Posterior vena cava (tissue), 2 donors: ENCODE measurements at regions not wholly inside any gene's neighbourhood (a gene's known extent, or its start where the extent isn't known, plus 50 kb on each side); places are given as distances from the start of the nearest gene placed in this dataset.
"Not testable (repeated sequence)": the region's sequence is repeated elsewhere in the genome, so short reads cannot be mapped to it uniquely, and the experiment has no call there.

Experiments used
- DNase-seq: peaks from one replicate; pipeline ENCODE4 v3.0.0-alpha.2; 2020; ENCODE audit warnings: low spot score
- intact Hi-C, 2 donors: fragments of 100-400 bp; cut with DNase I; formaldehyde crosslinking; loops; one replicate each; pipeline versions ENCODE4 v1.14.1 to v1.14.2; 2022 to 2023
- donor health status: DM: yes; HTN: yes; CAD: no.
- donor health status: DM: yes; HTN: yes; CAD: no.

DNA sequence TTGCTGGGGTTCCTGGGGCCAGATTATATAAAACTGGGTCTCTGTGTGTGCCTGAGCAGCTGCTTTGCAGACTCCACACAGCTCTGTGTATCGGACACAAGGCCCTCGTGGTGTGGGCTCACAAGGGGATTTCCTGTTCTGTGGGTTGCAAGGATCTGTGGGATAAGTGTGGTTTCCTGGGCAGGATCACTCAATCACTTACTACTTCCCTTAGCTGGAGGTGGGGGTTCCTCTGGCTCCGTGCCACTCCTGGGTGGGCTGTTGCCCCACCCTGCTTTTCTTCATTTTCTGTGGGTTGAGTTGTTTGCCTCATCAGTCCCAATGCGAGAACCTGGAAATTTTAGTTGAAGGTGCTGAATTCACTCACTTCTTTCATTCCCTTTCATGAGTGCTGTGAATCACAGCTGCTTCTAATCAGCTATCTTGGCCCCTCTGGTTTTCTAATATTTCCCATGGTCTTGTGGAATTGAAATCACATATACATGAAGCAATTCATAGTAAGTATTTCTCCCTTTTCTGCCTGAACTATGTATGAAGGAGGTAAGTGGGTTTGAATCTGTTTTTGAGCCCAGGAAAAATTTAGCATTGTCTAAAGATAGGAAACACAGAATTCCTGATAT is 196.3 kb downstream of the DCDC2C start:
- intact Hi-C loops = no loop called here
- DNase-seq = no peak

DNA sequence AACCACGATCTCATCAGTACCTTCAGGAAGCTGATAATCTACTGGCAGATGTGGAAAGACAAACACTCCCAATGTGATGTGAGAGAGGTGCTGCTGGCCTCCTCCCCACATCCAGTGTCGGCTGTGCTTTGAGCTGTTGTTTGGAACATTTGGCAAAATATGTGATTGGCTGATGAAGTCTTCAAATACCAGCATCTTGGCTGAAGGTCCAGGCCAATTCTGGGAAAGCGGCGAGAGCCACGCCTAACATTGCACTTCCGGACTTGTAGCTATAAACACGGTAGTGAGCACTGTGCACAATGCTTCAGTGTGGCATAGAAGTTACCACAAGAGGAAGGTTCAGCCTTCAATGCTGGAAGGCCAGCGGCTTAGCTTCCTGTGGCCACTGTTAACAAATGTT is 198.8 kb downstream of the DCDC2C start:
- intact Hi-C loops = no loop called here
- DNase-seq = no peak

DNA sequence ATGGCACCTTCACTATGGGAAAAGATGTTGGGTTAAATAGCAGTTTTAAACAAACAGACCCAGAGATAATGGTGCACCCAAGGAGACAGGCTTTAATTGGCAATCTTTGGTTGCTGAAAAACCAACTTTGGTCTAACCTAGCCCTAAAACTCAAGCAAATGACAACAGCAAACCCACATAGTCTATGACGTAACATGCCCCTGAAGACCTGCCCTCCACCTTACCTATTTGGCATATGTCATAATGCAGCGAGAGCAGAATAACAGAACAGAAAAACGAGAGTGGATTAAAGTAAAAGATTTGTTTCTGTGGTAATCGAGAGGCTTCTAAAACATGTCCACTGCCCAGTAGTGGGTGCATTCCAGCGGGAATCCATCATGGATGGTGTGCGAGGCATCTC is 200.7 kb downstream of the DCDC2C start:
- no peak for DNase-seq
- intact Hi-C loops = no loop called here

DNA sequence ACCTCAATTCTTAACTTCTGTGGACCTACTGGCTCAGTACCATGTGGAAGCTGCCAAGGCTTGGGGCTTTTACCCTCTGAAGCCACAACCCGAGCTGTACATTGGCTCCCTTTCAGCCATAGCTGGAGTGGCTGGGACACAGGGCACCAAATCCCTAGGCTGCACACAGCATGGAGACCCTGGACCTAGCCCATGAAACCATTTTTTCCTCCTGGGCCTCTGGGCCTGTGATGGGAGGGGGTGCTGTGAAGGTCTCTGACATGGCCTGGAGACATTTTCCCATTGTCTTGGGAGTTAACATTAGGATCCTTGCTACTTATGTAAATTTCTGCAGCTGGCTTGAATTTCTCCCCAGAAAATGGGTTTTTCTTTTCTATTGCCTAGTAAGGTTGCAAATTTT is 205.1 kb downstream of the DCDC2C start:
- intact Hi-C loops = loop anchor here in 1 of 2 donors (5.0 kb wide), 1 partner anchor 1044 kb away; no protein-coding TSS in a partner anchor
- DNase-seq = not testable (repeated sequence)

DNA sequence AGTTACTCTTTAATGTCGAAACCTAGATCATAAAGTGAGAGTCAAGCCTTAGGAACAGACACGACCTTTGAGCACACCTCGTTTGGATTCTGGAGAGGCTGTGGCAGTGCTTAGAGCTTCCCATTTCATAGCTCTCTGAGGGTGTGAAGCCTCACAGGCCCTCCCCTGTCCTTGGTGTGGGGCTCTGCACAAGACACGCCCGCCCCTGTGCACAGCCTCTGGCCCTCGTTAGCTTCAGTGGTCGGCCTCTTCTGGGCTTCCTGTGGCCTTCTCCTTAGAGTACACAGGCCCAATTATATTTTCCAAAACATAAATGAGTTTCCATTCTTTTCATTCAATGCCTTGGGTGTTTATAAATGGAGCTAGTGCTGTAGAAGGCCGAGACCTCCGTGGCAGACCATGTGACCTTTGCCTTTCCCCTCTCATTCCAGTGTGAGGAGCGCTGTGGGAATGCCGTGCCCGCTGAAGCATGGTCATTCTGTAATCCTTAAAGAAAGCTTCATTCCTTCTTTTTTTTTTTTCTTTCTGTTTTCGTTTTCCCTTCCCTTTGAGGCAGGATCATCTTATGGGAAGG is 208.6 kb downstream of the DCDC2C start:
- DNase-seq = no peak
- intact Hi-C loops = no loop called here

DNA sequence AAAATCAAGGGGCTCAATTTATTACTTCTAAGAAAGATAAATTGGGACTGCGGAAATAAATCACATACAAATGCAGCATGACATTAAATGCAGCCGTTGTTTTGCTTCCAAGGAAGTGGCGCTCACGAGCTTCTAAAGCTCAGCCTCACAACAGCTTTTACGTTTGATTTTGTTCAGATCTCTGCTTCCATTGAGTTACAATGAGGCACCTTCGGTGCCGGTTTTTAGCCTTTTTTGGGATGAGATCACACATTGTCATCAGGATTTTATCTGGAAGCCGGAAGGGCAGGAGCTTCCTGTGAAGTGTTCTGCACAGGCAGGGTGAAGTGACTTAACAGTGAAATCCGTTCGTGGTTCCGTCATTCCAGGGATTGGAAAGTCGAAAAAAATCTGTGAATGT is 209.8 kb downstream of the DCDC2C start:
- DNase-seq = no peak
- intact Hi-C loops = no loop called here

DNA sequence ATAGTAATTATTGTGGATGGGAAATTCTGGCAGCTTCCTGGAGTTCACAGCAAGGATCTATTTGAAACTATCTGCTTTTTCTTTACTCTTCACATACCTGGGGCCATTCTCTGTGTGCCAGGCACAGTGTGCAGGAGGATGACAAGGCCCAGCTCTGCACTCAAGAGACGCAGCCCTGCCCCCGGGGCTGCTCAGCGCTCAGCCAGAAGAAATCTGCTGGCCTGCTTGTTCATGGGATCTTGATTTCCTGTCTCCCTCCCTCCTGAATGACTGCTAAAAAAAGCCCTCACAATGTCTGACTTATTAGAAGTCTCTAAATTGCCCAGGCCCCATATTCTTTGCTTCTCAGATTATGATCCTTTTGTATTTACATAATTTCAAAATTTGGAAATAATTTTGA is 210.9 kb downstream of the DCDC2C start:
- no peak for DNase-seq
- intact Hi-C loops = no loop called here

DNA sequence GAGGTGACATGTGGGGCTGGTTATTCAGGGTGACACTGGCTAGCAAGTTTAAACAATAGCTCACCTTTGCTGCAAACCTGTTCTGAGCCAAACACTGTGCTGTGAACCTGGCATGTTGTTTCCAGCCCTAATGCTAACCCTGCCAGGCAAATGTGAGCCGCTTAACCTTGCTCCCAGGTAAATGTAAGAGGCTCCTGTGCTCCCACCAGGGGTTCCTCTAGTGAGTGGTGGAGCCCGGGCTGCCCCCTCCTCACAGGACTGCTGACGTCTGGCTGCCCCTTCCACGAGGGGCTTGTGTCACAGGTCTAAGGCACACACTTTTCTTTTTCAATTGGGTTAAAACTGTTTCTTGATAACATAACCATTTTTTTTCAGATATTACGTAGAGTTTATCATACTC is 223.7 kb downstream of the DCDC2C start:
- intact Hi-C loops = no loop called here
- DNase-seq = no peak

DNA sequence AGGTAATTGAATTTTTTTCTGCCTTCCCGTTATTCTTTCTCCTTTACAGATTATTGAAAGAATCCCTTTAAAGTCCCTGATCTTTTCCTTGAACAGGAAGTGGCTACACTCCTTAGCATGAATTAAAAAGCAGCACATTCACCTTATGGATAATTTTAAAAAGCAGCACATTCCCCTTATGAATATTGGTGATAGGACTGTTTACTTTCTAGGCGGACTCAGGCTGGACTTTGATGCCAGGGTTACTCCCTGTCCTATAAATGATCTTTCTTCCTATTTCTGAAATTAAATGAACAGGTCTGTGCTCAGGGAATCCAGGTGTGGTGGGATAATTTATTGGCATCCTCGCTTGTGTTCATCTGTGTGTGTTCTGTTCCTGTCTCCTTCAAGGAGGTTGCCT is 226.0 kb downstream of the DCDC2C start:
- intact Hi-C loops = no loop called here
- DNase-seq = no peak

DNA sequence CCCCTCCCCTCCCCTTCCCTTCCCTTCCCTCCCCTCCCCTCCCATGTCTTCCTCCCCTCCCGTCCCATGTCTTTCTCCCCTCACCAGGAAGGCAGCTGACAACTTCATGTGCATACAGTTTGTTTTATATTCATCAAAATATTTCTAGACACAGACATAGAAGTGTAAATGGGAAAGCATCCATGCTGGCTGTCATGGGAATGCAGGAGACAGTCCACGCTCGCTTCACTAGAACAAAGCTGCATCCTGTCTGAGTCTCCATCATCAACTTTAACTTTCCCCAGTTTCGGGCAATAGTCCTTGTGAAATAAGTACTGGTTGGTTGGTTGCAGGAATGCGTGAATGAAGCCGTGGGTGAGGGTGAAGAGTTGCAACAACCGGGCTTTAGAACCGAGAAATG is 226.9 kb downstream of the DCDC2C start:
- intact Hi-C loops = no loop called here
- no peak for DNase-seq

DNA sequence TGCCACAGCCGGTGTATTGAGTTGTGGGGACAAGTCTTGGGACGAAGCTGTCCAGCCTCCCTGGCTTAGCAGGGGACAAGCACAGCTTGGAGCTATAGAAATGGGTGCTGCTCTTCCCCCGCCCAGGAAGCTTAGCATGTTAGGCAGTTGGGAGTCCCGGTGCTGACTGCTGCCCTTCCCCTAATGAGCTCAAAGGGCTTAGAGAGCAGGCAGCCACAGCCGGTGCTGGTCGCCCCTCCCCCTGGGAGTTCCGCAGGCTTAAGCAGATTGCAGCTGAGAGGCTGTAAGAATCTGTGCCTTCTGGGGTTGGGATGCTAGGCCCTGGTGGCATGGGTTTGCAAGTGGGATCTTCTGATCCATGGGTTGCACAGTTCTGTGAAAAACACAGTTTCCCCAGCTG is 237.3 kb downstream of the DCDC2C start:
- no peak for DNase-seq
- intact Hi-C loops = no loop called here

DNA sequence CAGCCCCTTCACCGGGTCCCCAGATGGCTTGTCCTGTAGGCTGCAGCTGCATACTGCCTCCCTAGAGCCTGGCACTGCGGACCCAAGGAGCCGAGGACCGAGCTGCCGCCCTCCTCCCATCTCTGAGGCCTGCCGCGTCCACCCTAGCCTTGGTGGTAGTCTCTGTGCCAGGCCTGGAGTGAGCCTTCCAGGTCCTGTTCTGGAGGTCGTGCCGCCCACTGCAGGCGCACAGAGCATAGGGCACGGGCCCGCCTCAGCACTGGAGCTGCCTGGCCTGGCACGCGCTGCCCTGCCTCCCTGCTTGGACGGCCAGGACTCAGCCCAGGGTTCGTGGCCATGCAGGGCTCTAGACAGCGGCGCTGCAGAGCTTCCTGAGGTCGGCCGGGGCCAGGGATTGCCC is 239.5 kb downstream of the DCDC2C start:
- intact Hi-C loops = no loop called here
- no peak for DNase-seq

DNA sequence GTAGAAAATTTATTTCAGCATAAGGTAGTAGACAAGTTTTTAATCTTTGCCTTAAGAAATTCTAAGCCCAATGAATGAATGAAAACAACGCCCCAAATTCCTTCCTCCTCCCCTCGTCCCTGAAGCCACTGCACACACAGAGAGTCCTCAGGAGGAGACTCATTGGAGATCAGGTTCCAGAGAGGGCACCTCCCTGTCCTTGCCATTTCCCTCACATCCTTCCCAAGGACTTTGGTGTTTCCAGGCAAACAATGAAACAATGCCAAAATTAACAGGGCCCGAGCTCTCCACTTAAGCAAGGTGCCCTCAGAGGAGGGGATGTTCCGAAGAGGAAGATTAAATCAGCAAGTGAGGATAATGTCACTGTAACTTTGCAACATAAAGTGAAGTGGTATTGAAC is 240.7 kb downstream of the DCDC2C start:
- DNase-seq = no peak
- intact Hi-C loops = no loop called here

DNA sequence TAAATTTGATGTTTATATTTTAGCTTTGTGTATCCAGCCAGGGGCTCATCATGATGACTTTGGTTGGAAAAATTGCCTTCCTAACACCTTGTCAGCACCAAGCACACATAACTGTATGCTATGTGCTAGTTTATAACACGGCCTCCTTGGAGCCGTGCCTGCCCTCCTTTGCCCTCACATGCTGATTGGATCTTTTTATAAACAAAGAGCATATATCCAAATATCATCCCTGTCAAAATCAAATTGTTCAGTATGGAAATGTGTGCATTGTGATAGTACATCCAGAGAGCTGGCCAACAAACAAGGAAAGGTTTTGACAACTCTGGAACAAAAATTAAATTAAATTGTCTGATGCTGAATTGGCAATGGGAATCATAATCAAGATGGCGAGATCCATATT is 241.5 kb downstream of the DCDC2C start:
- intact Hi-C loops = no loop called here
- no peak for DNase-seq

DNA sequence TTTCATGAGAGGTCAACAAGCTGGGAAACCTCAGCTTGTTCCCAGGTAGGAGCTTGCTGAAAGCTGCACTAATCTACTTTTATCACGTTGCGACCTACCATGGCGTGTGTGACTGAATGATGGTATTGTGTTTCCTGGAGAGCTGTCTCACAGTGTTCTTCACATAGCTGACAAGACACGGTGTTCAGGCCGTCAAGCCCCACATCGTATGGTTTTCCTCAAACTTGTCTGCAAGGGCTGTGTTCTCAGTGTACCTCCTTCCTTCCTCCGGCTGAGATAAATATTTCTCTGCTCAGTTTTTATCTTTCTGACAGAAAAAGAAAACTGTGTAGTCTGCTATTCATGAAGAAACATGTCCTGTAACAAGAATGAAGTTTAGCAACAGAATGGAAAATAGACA is 244.8 kb downstream of the DCDC2C start:
- no peak for DNase-seq
- intact Hi-C loops = no loop called here

DNA sequence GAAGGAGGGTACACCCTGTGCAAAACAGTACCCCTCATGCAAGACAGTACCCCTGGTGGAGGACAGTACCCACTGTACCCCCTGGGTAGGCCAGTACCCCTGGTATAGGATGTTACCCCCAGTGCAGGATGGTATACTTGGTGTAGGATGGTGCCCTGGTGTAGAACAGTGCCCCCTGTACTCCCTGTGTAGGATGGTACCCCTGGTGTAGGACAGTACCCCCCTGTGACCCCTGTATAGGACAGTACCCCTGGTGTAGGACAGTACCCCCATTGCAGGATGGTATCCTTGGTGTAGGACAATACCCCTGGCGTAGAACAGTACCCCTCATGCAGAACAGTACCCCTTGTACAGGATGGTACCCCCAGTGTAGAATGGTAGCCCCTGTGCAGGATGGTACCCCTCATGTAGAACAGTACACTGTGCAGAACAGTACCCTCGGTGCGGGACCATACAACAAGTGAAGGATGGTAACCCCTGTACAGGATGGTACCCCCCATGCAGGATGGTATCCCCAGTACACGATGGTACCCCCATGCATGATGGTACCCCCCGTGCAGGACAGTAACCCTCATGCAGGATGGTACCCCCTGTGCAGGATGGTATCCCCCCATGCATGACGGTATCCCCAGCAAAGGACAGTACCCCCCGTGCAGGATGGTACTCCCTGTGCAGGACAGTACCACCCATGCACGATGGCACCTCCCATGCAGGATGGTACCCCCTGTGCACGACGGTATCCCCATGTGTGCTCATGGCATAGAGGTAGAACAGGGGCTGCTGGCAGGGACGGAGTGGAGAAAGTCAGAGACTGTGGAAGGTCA is 248.0 kb downstream of the DCDC2C start:
- intact Hi-C loops = no loop called here
- no peak for DNase-seq

DNA sequence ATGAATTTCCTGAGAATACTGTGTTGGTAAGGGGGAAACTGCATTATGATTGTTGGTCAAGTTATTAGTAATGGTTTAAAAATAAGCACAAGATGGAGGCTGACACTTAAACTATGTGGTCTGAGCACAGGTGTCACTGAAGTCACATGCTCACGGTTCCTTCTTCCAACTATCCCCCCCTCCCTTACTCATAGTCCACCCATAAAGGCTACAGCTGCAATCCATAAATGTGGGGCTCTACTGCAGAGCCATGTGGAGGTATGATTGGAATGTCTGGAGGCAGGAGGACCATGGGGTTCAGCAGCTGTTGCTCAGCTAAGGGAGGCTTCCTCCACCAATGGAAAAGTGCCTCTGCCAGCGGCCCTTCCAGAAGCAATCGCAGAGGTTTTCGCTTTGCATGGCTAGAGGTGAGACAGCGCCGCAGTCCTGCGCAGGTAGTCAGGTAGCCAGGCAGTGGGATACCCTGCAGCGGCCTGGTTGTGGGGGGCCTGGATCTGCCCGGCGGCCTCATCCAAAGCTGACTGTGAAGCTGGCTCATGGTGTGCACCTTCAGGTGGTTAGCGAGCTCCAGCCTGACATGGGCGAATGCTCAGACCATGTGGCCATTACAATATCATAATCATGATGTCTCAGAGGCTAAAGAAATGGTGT is 249.6 kb downstream of the DCDC2C start:
- intact Hi-C loops = no loop called here
- DNase-seq = no peak

DNA sequence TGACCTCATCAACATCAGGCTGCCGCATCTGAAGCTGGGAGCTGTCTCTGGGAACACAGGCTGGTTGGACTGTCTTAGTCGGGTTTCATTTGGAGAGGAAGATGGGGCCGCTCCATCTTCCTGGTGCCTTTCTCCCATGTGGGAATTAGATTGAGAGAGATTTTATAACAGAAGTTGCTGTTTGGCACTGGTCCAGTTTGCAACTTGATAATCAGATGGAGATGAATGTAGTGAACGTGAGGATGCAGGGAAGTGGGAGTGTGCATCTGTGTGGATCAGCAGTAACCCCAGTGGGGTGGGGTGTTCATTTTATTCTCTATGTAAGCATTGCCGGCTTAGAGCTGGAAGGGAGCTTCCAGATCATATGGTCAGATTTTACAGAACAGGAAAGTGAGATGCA is 250.9 kb downstream of the DCDC2C start:
- intact Hi-C loops = no loop called here
- no peak for DNase-seq

DNA sequence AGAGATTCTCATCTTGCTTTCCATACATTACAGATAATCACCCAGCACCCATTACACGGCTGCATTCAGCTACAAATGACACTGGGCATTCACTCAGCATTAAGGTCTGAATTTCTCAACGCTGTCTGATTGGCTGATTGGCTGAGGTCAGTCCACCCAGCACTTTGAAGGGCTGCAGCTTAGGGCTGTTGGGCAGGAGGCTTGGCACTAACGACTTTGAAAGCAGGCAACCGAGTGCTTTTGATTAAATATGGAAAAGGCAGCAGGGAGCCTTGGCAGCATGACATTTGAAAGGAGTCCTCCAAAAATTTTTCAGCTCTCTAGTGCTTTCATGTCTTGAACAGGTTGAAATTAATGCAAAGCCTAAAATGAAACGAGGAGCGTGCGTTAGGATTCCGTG is 253.0 kb downstream of the DCDC2C start:
- no peak for DNase-seq
- intact Hi-C loops = no loop called here

DNA sequence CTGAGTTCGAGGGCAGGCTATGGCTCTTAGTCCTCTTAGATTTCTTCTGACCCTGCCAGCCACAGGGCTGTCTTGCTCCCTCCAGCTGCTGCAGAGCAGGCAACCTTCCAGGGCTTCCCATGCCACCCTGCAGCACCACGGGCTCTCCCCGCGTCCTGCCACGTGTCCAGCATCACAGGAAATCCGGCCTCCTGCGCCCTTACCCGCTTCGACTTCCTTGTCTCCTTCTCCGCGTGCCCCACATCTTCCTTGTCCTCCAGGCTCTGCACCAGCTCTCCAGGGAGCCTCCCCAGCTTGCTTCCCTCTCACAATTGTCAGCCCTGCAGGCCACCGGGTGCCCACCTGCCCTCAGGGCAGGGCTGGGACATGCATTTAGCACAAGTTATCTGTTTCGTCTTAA is 253.5 kb downstream of the DCDC2C start:
- intact Hi-C loops = no loop called here
- no peak for DNase-seq
